K562 (cell line): ENCODE measurements at regions not wholly inside any gene's neighbourhood (a gene's known extent, or its start where the extent isn't known, plus 50 kb on each side); places are given as distances from the start of the nearest gene placed in this dataset.
A peak's percentile ranks its signal among the peaks of the same experiment; 100 is the strongest.

ENCODE experiments used
- ATAC-seq: fragments of 200-7000 bp; cut with Tn5 transposase; 3 replicates; pipeline ENCODE4 v1.9.1; 2020; ENCODE audit warnings: moderate library complexity
- BruUV-seq: library from RNA; stranded (reverse); fragments of 400-500 nt; replicated peaks from 2 replicates; lab custom pipeline; 2021; lab: Mats Ljungman, UMichigan
- CTCF ChIA-PET: fragments of 300-600 bp; formaldehyde crosslinking; extraction: SDS; loops from one replicate; lab custom pipeline; 2021; ENCODE audit warnings: low intra/inter-chr PET ratio; lab: Yijun Ruan, JAX
- POLR2A ChIA-PET: fragments of 300-600, 350-650 bp; sonication (Branson Sonifier 250); formaldehyde crosslinking; extraction: SDS; loops from one replicate; lab custom pipeline; 2021; ENCODE audit warnings: antibody characterized with exemption, inconsistent platforms; lab: Yijun Ruan, JAX
- DNase-seq, 4 experiments: peaks; one replicate each; pipeline versions ENCODE4 v3.0.0 to v3.0.0-alpha.2; 2011 to 2018; ENCODE audit warnings: low spot score in 3 of 4, mixed read lengths in 3 of 4; ENCODE audit errors: extremely low read depth in 1 of 4
- FAIRE-seq: peaks from 2 replicates; lab custom pipeline; 2011; peaks lifted over from hg19 to GRCh38; lab: Jason Lieb, UNC
- H2AFZ ChIP-seq: 2 replicates; pipeline ENCODE4 v1.6.0; 2011; ENCODE audit warnings: low read depth, low read length, control low read depth, inconsistent platforms
- H3K27ac ChIP-seq: fragments of 200-600 bp; 3 replicates; pipeline ENCODE4 v1.8.0; 2011; ENCODE audit warnings: low read depth, mild to moderate bottlenecking, control low read depth, inconsistent platforms, low read length, moderate library complexity, mixed read lengths; ENCODE audit errors: extremely low read depth
- H3K27me3 ChIP-seq, 2 experiments: fragments of 300-600 bp in 1 of 2; 2 replicates in 1 of 2; 3 replicates in 1 of 2; pipeline versions ENCODE4 v1.6.0 to v1.8.0; 2011; ENCODE audit warnings: inconsistent platforms in 2 of 2, low read length in 2 of 2, mild to moderate bottlenecking in 1 of 2, mixed read lengths in 1 of 2, moderate library complexity in 1 of 2; ENCODE audit not compliant: control insufficient read depth in 2 of 2, insufficient read depth in 2 of 2
- H3K36me3 ChIP-seq: fragments of 300-600 bp; 3 replicates; pipeline ENCODE4 v1.8.0; 2011; ENCODE audit warnings: mild to moderate bottlenecking, low read length, inconsistent platforms; ENCODE audit not compliant: control insufficient read depth, insufficient read depth
- H3K4me1 ChIP-seq, 2 experiments: fragments of 200-600 bp in 1 of 2; replicated peaks in 1 of 2; 2 replicates in 1 of 2; 3 replicates in 1 of 2; pipeline versions ENCODE4 v1.5.1 to v1.8.0; 2011; ENCODE audit warnings: inconsistent platforms in 2 of 2, low read length in 2 of 2, mild to moderate bottlenecking in 1 of 2, mixed read lengths in 1 of 2, moderate library complexity in 1 of 2; ENCODE audit not compliant: control insufficient read depth in 2 of 2, insufficient read depth in 2 of 2
- H3K4me2 ChIP-seq: 2 replicates; pipeline ENCODE4 v1.6.1; 2011; ENCODE audit warnings: low read length, control low read depth, inconsistent platforms, mixed read lengths; ENCODE audit not compliant: insufficient read depth
- H3K4me3 ChIP-seq: fragments of 200-600 bp; sonication (generic), shearing (Covaris generic); 2 replicates; pipeline ENCODE4 v1.5.1; 2016; ENCODE audit warnings: control low read depth, inconsistent platforms
- H3K79me2 ChIP-seq: fragments of 200-600 bp; 3 replicates; pipeline ENCODE4 v1.8.0; 2011; ENCODE audit warnings: low read length, inconsistent platforms; ENCODE audit not compliant: control insufficient read depth, insufficient read depth
- H3K9ac ChIP-seq, 2 experiments: 2 replicates each; pipeline versions ENCODE4 v1.6.0 to v1.6.1; 2011; ENCODE audit warnings: low read depth in 2 of 2, low read length in 2 of 2, control low read depth in 1 of 2, inconsistent platforms in 1 of 2, mild to moderate bottlenecking in 1 of 2, mixed read lengths in 1 of 2; ENCODE audit not compliant: insufficient read depth in 1 of 2
- H3K9me1 ChIP-seq: one replicate; pipeline ENCODE4 v1.6.0; 2011; ENCODE audit warnings: inconsistent platforms, mild to moderate bottlenecking, low read length, moderate library complexity; ENCODE audit not compliant: control insufficient read depth, insufficient read depth
- H3K9me3 ChIP-seq: replicated peaks from 2 replicates; pipeline ENCODE4 v1.5.1; 2011; ENCODE audit warnings: low read depth, low read length, inconsistent platforms; ENCODE audit not compliant: control insufficient read depth, insufficient read depth
- H4K20me1 ChIP-seq: replicated peaks from 2 replicates; pipeline ENCODE4 v1.6.1; 2011; ENCODE audit warnings: low read length, inconsistent platforms, mixed read lengths; ENCODE audit not compliant: control insufficient read depth, insufficient read depth
- ETV1 ChIP-seq: fragments of 450-650 bp; conservative IDR thresholded peaks from 2 replicates; pipeline ENCODE4 v1.6.1; 2016; ENCODE audit warnings: missing genetic modification characterization, control low read depth, low read depth, missing compliant biosample characterization
- GABPA ChIP-seq: fragments of 200-800 bp; sonication (Bioruptor generic); conservative IDR thresholded peaks from 2 replicates; pipeline ENCODE4 v1.6.1; 2016; ENCODE audit warnings: low read depth, missing genetic modification characterization, missing compliant biosample characterization
- RFX1 ChIP-seq: fragments of 450-650 bp; IDR thresholded peaks from 2 replicates; pipeline ENCODE4 v1.6.1; 2016; ENCODE audit warnings: mild to moderate bottlenecking, moderate library complexity
- ZNF318 ChIP-seq, 2 experiments: fragments of 450-650 bp; IDR thresholded peaks; 2 replicates each; pipeline ENCODE4 v1.6.1; 2016; ENCODE audit warnings: mild to moderate bottlenecking in 2 of 2, borderline replicate concordance in 1 of 2, low read depth in 1 of 2, moderate library complexity in 1 of 2
- WGBS: fragments of 100-300 bp; shearing (Covaris generic); methylation state at CpG from one replicate; pipeline ENCODE4 v1.1.6; 2016; ENCODE audit warnings: low coverage, mixed read lengths; ENCODE audit not compliant: insufficient coverage; ENCODE audit errors: missing lambda C conversion rate; 5-methylcytosine and 5-hydroxymethylcytosine counted together
- in situ Hi-C: fragments of 300-500 bp; cut with MboI; formaldehyde crosslinking; loops from 4 replicates; pipeline ENCODE4 v1.15.0; 2018; ENCODE audit warnings: inconsistent platforms, mixed read lengths
- intact Hi-C: fragments of 100-400 bp; cut with micrococcal nuclease; formaldehyde crosslinking; loops from 2 replicates; pipeline ENCODE4 v1.14.2; 2022

- H3K36me3 ChIP-seq = no peaks in the 10 kb centered on the region
- in situ Hi-C loops (no loop called here), intact Hi-C loops (no loop called here)
- CTCF ChIA-PET = no interaction called here
- H3K4me1 ChIP-seq = no peaks in the 10 kb centered on the region
- ATAC-seq (no peak), FAIRE-seq (no peak), DNase-seq (no peak)
- BruUV-seq = no TSS peak
- no peaks in the 10 kb centered on the region for H4K20me1 ChIP-seq
- no peak overlapping the region for H2AFZ ChIP-seq
- no peaks in the 10 kb centered on the region for H3K9me1 ChIP-seq
- POLR2A ChIA-PET = no interaction called here
- WGBS = 2% methylated on average over 7 of the region's 7 CpGs
- no peaks in the 10 kb centered on the region for H3K27me3 ChIP-seq
- TF ChIP-seq GABPA (tag) (peak; percentile 57), ZNF318 (IDR thresholded peaks at IDR 0.05; ENCODE audit: borderline replicate concordance in 1 of 2, low read depth in 1 of 2) (no peak), RFX1 (peak; percentile 55), ETV1 (no peak)
- H3K4me2 ChIP-seq = no peak overlapping the region
- no peak overlapping the region for H3K27ac ChIP-seq
- H3K9me3 ChIP-seq = no peaks in the 10 kb centered on the region
- no peak overlapping the region for H3K4me3 ChIP-seq
- no peak overlapping the region for H3K9ac ChIP-seq
- H3K79me2 ChIP-seq = no peaks in the 10 kb centered on the region
These were observed 154.8 kb upstream of the AGA start for GRCh38 chr4:177596991-177597390.
